Astrocyte of the hippocampus (primary cell): ENCODE measurements at regions not wholly inside any gene's neighbourhood (a gene's known extent, or its start where the extent isn't known, plus 50 kb on each side); places are given as distances from the start of the nearest gene placed in this dataset.

Experiments used
- DNase-seq: peaks from one replicate; pipeline ENCODE4 v3.0.0; 2011; ENCODE audit warnings: low read depth, low spot score

DNA sequence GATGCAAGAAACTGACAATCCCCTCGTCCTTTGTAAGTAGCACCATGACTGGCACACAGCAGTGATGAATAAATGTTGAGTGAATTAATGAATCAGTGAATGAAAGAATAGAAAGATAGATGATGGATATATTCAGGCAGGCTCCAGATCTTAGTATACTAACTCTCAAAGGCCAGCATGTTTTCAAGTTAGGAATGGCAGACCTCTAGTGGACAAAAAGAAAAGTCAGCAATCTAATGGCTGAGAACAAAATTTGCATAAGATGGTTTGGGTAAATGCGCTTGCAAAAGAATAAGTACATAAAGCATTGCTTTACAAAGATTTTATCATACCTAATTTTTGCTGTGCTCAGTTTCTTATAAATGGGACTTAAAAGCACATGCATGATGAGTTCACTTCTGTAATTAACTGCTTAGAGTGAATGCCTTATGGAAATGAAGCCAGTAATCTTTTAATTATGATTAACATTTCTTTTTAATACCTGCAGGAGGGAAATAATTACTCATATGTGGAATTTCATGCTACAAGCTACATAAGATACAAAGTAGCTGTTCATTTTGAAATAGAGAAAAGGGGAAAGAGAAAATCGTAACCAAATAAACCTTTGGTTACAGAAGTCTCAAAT lies 126.9 kb upstream of the GPRIN3 start:
- peak; percentile 60 for DNase-seq

DNA sequence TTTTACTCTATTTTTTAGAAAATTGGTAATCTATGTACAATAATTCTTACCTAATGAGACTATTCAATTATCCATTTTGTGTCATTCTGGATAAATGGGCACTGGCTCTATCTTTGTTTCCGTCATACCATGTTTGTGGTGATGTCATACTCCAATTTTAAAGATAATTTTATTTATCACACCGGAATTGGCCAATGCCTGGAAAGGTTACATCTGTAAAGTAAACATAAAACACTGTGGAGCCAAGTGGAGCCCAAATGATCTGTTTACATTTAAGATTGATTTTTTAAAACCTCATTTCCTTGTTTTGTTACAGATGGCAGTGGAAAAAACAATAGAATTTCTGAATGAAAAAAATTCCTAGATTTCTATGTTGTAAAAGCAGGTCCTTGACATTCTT lies 120.2 kb upstream of the GPRIN3 start:
- no peak for DNase-seq

DNA sequence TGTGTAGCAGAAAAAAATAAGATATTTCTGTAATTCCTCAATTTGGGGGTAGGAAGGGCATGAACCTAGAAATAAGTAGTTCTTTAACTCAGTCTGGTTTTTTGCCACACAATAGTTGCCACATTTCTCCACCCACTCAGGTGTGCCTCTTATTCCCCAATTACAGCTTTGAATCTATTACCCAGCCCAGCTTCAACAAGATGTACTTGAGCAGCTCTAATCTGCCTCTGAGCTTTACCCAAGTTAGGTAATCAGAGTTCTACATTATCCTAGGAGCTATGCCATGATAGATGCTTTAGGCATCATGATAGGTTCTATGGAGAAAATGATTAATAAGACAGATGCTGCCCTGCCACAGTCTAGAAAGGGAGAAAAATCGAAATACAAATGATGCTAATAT lies 117.4 kb upstream of the GPRIN3 start:
- DNase-seq: no peak

- peak; percentile 58 for DNase-seq
Measured at GRCh38 chr4:89422441-89422990, 114.9 kb upstream of the GPRIN3 start.

DNA sequence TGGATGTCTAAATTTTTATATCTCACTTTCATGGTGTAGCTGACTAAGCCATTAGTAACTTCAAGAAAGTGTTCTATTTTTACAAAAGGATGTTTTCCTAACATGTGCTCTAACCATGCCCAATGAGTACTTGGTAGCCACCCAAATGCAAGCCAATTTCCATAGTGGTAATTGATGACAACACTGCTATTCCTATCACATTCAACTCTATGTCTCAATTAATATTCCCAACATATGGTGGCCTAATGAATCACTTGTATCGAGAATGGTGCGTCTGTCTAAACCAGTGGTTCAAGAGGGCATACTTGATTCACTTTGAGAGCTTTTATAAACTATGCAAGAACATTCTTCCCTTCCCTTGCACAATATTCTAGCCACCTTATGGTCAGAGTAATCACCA lies 112.9 kb upstream of the GPRIN3 start:
- DNase-seq: peak; percentile 26

DNA sequence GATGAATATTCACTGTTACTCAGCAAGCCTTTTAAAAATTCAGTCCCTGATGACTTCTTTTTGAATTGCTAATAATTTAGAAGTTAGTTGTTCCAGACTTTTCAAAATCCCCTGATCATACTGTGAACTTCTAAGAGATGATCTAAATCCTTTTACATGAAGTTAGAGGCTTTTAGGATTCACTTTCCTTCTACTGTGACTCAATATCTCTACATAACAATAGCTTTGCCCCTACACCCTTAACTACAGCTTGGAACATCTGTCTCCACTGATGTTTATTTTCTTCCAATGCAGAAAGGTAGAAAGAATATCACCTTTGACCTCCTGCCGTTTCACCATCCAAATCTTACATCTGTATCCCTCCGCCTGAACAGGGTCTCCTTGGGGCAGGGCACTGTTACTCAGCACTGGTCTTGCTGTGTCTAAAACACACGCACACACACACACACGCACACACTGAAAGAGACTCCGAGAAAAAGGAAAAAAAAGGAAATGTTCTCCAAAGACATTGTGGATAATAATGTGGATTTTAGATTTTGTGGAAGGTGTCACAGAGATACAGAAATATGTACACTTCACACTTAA lies 111.6 kb upstream of the GPRIN3 start:
- DNase-seq: no peak

DNA sequence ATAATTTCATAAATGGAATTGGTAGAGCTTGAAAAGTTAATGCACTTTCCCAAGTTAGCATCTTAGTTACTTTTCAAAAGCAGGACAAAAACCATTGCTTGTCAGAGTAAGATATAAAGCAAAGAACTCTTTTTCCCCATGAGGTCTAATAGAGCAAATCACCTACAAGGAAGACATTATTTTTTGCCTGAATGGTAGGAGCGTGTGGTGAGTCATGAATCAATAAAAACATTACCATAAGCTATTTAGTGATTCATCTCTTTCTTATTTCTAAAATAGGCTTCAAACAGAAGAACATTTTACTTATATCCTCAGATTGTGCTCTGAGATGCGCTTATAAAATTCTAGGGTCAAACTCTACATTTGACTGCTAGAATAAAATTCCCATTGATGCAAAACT lies 109.4 kb upstream of the GPRIN3 start:
- DNase-seq: no peak

- DNase-seq: no peak
Measured at GRCh38 chr4:89413518-89413917, 105.9 kb upstream of the GPRIN3 start.

DNA sequence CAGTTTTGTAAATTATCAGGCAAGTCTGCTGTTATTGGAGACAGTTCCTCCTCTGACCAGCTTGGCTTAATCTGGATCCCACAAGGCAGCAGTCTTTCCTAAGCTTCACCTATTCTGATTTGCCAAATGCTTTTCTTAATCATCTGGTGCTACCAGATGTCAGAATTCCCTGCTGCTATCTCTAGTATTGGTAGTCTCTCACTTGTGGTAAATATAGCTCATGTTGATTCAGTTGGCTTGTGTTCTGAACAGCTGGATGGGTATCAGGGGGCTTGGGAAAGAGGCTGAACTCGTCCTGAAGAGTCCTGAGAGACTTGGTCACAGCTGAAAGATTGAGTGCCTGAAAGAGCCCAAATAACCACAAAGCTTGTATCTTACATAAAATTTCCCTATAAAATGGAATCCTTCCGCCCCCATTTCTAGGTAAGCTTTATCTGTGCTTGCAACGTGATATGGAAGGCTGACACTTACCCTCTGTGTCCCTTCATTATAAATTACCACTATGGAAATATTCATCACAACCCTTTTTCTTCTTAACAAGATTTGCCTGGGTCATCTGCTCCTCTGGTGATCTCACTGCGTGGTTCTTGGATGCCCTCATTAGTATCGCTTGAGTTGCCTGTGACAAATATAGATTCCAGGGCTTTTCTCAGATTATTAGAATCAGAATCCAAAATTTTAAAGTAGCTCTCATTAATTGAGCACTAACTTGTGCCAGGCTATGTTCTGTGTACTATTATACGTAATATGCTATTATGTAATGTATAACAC lies 104.1 kb upstream of the GPRIN3 start:
- DNase-seq: no peak

- DNase-seq: peak; percentile 75
Measured at GRCh38 chr4:89410687-89411086, 103.1 kb upstream of the GPRIN3 start.

DNA sequence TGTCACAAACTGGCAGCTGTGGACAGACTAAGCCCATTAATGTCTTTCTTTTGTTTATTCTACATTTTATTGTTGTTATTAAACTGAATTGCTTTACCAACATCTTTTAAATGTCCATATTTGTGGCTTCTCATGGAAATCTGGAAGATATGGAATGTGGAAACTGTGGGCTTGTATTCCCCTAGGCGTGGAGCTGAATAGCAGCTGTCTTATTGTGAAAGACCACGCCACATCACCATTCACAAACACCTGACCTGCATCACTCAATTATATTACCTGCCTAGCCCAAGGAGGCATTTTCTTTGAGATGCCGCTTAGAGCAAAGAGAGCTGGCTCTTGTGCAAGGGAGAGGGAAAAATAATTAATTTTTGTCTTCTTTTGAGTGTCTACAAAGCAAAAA lies 96.9 kb upstream of the GPRIN3 start:
- no peak for DNase-seq

GRCh38 chr4:89403826-89404225 lies 96.2 kb upstream of the GPRIN3 start:
- no peak for DNase-seq

- DNase-seq: no peak
Measured at GRCh38 chr4:89400287-89401035, 92.9 kb upstream of the GPRIN3 start.

GRCh38 chr4:89398644-89399043 lies 91.0 kb upstream of the GPRIN3 start:
- no peak for DNase-seq

- DNase-seq: no peak
Measured at GRCh38 chr4:89398146-89398545, 90.5 kb upstream of the GPRIN3 start.

DNA sequence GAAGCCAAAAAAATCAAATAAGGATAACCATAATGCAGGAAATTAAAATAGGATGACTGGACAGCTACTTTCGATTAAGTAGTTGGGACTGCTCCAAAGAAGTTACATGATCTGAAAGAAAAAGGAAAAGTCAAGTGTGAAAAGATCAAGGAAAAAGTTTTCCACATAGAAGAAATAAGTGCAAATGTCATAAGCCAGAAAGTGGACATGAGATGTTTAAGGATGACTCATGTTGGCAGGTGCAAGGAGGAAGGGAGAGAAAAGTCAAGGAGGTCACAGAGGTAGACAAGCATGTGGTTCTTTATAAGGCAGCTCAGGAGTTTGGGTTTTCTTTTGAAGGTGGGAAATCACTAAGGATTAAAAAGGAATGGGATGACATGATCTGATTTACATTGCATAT lies 89.8 kb upstream of the GPRIN3 start:
- DNase-seq: no peak

- DNase-seq: peak; percentile 2
Measured at GRCh38 chr4:89382439-89382838, 74.8 kb upstream of the GPRIN3 start.

- no peak for DNase-seq
Measured at GRCh38 chr4:89380980-89381379, 73.4 kb upstream of the GPRIN3 start.

DNA sequence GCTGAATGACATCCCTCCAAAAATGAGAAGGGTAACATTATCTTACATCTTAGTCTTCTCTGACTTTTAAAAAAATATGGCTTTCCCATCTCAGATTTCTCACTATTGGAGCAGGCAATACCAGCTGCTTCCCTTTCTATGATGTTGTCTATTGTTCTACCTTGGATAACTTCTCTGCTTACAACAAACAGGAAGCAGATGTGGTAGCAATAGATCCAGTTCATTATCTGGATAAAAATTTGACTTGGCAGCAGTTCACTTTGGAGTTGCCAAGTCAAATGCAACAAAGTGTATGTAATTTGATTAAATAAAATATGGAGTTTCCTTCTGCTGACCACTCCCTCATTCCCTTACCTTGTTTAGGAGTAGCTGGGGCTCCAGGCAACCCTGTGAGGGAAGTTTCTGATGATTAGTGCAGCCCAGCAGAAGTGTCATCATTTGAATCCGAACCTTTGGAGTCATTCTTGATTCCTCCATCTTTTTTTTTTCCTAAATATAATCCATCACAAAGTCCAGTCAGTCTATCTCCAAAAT lies 72.0 kb upstream of the GPRIN3 start:
- DNase-seq: no peak

DNA sequence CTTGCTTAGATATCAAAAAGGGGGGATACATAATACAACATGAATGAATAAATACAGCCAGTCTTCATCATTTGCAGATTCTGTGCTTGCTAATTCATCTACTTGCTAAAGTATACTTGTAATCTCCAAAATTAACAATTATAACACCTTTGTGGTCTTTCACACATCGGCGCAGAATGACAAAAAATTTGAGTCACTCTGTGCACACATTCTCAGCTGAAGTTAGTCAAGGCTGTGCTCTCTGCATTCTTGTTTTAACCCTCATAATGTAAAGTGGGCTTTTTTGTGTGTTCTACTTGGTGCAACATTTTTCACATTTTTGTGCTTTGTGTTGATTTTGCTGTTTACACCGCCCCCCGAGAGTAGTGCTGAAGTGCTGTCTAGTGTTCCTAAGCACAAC lies 65.8 kb upstream of the GPRIN3 start:
- DNase-seq: peak; percentile 16

- no peak for DNase-seq
Measured at GRCh38 chr4:89371614-89372013, 64.0 kb upstream of the GPRIN3 start.

DNA sequence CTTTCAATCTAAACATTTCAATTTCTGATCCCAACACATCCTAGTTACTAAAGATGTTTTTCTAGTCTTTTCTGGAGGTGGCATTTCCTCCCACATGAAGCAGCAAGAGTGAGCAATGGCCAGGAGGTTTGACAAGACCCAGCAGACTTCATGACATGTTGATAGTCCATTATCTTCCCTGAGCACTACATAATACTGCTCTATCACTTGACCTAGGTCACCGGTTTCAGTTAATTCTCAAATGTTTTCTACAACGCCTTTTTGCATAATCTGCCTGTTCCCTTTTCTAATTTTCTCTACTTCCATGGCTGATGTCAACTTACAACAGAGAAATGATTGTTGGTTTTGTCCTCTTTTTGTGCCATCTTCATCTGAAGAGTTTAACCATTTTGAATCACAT lies 62.0 kb upstream of the GPRIN3 start:
- no peak for DNase-seq
